T follicular helper cell (primary cell): ENCODE measurements at regions not wholly inside any gene's neighbourhood (a gene's known extent, or its start where the extent isn't known, plus 50 kb on each side); places are given as distances from the start of the nearest gene placed in this dataset.
"Not testable (repeated sequence)": the region's sequence is repeated elsewhere in the genome, so short reads cannot be mapped to it uniquely, and the experiment has no call there.

Experiments used
- DNase-seq: peaks from one replicate; pipeline ENCODE4 v3.0.0-alpha.2; 2020; ENCODE audit warnings: low read depth

DNA sequence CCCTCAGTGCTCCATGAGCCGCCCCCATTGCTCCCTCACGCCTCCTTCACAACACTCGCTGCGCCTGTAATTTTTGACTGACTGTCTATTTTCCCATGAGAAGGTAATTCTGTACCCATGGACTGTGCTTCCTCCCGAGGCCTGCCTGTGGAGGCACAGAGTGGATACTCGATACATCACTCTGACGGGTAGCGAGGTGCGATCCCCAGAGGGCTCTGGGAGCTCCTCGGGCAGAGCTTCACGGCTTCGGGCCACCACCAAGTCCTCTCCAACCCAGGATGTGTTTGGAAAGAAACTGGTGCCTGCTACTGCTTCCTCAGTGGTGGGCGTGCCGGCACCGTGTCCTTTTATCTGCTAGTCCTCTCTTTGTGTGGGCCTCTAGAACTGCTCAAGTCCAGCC is 108.6 kb upstream of the DLG1 start:
- DNase-seq: no peak

DNA sequence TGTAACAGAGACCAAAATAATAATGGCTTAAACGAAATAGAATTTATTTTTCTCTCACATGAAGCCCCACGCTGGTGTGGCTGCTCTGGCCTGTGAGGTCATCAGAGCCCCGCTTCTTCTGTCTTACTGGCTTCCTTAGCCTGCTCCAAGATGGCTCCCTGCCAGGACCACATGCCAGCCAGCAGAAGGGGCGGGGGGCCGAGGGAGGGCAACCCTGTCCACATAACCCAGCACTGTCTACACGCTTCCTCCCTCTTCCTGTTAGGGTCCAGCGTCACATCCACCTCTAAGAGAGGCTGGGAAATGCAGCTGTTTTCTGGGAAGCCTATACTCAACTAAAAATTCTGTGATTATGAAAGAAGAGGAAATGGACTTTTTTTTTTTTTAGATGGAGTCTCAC is 107.9 kb upstream of the DLG1 start:
- no peak for DNase-seq

DNA sequence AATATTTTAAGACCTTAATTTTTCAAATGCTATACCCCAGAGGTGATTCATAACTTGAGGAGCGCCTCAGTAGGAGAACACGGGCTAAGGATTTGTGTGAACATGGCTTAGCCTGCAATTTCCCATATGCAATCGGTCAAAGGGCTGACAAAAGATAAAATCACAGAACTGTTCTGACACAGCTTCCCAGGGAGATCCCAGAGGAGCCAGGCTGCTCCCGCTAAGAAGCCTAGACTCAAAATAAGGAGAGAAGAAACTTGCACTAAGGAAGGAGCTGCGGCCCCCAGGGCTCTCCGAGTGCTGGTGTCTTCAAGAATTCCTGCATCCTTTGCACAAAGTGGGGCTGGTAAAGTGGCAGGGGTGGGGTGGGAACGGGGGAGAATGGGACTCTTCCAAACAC is 106.3 kb upstream of the DLG1 start:
- DNase-seq: no peak

DNA sequence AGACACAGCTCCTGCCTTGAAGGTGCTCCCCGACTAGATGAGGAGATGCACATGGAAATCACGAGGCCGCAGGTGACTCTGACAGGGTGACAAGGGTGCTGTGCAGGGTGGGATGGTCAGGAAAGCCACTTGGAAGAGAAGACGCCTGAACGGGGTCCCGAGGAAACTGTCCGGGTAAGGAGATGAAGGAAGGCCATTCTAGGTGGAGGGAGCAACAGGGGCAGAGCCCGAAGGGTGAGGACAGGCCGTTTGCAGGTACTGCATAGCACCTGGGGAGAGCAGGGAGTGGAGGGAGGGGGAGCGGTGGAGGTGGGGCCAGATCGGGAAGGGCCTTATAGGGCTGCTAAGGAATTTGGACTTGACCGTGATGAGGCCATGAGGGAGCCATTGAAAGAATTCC is 105.6 kb upstream of the DLG1 start:
- DNase-seq: no peak

DNA sequence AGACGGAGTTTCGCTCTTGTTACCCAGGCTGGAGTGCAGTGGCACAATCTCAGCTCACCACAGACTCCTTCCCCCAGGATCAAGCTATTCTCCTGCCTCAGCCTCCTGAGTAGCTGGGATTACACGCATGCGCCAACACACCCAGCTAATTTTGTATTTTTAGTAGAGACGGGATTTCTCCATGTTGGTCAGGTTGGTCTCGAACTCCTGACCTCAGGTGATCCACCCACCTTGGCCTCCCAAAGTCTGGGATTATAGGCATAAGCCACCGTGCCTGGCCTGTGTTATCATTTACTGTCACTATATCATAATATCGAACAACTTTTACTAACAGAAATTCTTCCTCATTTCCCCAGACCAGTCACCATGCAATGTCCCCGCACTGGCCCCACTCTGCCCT is 104.0 kb upstream of the DLG1 start:
- DNase-seq: not testable (repeated sequence)

DNA sequence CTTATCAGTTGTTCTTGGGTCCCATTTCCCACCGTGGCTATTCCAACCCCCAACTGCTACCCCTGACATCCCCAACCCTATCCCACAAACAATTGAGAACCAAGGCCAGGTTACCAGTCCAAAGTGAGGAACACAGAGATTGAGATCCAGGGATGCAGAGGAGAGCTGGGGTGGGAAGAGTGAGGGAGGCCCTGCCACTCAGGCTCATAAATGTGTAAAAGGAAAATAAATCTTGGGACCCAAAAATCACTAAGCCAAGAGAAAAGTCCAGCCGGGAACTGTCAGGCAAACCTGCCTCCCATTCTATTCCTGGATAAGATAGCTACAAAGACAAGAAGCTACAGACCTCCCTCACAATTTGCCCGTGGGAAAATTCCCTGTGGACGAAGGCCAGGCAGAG is 101.1 kb upstream of the DLG1 start:
- no peak for DNase-seq

DNA sequence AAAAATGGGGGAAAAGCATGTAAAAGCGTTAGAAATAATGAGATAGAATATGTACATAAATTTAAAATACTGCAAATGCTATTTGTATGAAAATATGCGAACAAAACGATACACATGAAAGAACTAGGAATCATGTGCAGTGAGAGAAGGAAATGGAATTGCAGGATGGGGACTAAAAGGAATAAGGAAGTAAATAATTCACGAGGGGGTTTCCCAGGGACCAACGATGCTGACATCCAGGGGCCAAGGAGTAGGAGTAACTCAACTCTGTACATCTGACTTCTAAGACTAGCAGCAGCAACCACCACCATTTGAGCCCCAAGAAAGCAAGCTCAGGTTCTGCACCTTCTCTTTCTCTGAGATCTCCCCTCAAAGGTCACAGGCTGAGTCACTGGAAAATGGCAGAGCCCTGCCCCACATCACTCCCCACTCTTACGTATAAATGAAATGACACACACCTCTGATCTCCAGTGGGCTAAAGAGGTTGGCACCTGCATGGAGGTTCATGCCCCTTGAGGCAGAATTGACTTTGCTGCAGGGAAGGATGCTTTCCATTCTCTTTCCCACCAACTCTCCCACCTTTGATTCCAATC is 100.0 kb upstream of the DLG1 start:
- no peak for DNase-seq

DNA sequence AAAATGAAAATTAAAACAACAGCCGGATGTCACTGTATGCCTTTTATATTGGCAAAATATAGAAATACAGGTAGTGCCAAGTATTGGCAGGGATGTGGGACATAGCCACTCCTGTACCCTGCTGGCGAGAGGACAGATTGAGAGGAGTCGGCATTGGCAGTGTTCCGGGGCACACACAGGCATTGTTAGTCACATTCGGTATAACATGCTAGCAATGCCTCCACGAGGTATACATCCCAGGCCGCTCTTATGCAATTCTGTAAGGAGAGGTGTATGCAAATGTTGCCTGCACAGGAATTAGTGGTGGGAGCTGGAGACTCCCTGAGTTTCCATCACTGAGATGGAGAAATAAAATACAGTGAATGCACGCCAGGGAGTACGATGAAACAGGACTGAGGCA is 99.4 kb upstream of the DLG1 start:
- DNase-seq: no peak

DNA sequence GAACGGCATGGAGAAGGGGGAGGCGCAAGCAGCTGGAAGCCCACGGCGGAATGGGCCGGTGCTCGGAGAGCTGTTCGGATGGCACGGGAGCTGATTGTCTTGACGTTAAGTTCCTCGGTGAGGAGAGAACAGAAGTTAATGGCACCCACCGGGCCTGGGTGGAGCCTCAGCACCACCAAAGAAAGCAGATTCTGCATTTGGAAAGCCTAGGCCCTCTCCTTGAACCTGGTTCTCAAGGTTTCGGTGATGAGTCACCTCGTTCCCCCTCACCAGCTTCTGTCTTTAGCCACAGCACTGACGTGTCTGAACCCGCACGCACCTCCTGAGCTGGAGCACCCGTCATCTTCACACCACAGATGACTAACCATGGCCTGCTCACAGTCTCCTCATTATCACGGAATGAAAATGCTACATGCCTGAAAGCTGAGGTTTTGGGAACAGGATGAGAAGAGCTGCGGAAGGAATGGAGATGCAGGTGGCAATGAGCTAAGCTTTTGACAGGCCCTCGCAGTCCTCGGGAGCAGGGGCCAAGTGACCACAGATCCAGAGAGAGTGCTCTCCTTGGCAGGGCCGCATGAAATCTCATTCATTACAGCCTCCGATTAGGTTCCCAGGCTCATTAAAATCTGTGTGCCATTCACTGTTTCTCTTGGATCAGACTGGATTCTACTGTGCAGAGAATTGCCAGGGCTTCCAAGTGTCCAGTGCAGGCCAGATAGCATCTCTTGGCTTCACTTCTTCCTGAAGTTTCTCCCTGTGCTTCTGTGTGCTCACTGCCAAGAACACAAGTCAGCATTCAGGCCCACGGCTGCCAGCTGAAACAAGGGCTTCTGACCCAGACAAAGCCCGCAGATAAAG is 96.3 kb upstream of the DLG1 start:
- no peak for DNase-seq

DNA sequence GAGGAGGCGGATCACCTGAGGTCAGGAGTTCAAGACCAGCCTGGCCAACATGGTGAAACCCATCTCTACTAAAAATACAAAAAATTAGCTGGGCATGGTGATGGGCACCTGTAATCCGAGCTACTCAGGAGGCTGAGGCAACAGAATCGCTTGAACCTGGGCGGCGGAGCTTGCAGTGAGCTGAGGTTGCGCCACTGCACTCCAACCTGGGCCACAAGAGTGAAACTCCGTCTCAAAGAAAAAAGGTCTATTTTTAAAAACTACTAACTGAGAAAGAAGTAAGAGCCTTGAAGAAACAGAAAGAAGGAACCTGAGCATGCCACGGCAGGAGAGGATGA is 95.7 kb upstream of the DLG1 start:
- DNase-seq: not testable (repeated sequence)

DNA sequence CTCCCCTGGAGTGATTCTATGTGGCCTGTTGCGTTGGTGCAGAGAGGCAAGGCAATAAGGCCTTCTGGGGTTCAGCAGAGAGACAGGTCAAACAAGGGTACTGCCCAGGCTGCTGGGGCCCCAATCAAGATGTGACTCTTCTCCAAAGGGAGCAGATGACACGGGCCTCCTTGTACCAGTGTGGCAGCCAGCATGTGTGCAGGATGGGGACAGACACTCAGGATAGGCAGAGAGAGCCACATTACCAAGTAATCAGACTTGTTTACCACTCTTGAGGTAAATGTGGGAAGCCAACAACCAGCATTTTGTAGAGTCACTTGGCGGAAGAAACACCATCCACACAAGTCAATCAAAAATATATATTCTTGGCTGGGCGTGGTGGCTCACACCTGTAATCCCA is 95.3 kb upstream of the DLG1 start:
- DNase-seq: no peak

DNA sequence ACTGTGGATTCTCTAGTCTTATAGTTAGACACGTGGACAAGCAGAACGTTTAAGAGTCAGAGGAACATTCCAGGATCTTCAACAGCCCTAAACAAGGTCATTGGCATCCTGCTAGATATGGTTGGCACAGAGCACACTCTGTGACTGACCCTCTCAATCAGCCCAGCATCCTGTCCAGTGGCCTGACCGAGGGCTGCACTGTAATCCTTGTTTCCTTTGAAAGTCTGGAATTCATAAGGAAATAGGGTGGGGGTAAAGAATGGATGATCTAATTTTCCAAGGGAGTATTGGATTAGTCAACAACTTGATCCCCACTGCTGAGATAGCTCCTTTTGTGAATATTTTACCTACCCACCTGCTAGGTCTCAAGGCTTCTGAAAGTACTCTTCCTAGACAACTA is 94.5 kb upstream of the DLG1 start:
- no peak for DNase-seq

DNA sequence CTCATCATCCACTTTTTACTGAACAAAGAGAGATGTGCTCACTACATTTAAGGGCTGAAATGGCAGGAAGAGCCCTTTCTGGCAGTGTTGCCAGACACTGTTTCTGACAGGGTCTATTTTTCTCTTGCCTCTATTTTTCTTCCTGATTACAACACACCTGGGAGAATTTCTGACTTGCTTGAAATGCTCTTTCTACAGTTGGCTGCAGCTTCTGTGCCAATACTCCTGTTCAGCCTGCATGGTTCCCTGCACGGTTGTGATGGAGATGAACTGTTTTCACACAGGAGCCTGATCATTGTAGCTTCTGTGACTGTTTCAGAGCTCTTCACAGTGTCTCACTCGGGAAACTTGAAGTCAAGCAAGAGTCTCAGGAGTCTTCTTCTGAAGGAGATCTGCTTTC is 83.0 kb upstream of the DLG1 start:
- no peak for DNase-seq

DNA sequence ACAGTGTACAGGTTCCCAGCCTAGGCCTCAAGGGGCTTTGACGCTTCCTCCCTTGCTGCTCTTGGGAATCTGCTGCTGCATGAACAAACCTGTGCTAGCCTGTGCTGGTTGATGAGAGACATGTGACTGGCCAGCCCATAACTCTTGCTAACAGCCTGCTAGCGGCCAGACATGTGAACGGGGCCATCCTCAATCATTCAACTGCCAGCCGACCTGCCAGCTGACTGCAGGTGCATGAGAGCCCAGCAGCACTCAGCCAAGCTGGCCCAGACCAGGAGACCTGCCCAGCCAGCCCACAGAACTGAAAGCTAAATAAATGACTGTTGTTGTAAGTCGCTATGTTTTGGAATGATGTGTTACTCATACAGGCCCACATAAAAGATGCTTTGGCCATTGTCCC is 82.4 kb upstream of the DLG1 start:
- no peak for DNase-seq

DNA sequence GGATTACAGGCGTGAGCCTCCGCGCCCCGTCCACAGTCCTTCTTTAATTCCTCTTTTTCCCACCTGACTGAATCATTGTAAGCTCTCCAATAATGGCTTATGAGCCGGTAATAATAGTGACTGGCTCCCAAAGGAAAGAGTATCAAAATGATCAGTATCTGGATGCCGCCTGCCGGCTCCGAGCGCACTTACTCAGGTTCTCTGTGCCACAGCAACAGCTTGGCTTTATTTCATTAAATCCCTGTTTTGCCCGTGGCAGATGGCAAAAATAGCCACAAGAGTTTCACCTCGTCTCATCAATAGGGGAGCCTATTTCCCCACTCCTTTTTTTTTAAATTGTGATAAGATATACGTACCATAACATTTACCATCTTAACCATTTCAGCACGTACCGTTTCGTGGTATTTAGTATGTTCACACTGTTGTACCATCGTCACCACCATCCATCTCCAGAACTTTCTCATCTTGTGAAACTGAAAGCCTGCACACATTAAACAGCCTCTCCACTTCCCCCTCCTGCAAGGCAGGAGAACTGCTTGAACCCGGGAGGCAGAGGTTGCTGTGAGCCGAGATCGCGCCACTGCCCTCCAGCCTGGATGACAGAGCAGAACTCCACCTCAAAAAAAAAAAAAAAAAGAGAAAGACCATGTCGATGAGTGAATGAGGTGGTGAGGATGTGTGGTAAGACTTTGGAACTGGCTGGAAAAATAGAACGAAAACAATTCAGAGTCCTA is 80.7 kb upstream of the DLG1 start:
- DNase-seq: no peak

DNA sequence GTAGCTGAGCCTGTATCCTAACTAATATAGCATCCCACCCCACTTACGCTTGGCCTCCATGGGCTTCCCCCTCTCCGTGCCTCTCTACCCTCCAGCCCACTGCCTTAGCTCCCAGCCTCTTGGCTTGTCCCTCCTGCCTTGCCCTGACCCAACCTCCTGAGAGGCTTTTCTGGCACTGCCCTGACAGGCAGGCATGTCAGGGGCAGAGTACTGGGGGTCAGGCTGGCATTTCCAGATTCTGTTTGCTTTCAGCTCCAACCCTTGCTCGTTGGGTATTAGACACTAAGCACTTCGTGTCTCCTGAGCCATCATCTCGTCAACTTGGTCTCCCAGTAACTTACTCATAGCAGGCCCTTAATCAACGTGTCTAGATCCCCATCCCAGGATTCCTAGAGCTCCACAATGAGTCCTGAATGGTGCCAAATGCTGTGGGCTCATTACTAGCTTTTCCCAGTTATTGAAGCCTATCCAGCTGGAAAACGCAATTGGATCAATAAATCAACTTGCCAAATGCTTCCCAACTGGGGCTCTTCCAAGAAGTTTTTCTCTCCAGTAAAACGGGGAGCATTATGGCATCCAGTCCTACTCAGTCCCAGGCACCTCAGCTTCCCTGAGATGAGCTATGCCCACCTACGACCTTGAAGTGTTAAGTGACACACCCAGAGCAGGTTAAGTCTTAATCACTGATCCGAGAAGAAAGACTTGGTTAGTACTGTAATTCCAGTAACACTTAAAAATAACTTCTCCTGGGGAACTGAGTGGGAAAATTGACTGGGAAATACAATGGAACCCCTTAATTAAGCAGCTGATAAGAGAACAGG is 78.5 kb upstream of the DLG1 start:
- DNase-seq: no peak

DNA sequence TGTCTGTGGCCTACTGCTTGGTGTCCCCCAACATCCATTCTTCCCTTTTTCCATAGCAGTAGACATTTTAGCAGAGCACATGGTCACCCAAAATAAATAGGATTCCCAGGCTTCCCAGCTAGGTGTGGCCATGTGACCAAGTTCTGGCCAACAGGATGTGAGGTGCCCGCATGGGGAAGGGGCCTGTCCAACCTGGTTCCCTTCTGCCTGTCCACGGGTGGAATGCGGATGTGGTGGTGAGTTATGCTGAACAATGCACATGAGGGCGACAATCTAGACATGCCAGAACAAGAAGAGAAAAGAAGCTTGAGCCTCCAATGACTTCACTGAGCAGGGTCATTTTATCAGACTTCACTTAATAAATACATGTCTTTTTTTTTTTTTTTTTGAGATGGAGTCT is 77.6 kb upstream of the DLG1 start:
- no peak for DNase-seq

DNA sequence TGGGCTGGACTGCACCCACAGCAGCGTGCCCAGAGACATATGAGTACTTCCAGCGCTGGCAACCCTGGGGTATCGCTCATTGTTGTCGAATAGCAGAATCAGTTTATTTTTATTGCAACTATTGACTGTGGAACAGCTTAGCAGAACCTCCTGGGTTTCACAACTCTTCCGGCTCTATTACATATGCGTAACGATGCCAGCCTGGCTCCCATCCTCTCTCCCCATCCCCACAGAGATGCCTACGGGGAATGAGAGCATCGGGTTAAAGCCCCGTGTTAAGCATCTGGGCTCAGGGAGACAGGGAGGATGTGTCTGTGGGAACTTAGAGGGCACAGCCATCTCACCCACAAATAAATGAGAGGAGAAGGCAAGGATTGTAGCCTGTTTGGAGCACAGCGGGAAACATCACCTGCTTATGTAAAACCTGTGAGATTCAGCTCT is 76.6 kb upstream of the DLG1 start:
- no peak for DNase-seq

DNA sequence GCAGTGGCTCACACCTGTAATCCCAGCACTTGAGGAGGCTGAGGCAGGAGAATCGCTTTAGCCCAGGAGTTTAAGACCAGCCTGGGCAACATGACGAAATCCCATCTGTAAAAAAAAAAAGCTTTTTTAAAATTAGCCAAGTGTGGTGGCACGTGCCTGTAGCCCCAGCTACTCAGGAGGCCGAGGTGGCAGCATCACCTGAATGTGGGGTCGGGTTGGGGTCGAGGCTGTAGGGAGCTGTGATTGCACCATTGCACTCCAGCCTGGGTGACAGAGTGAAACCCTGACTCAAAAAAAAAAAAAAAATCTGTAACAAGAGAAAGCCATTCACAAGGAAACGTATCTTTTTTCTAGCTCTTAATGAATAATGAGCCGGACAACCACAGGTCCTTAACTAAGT is 74.7 kb upstream of the DLG1 start:
- no peak for DNase-seq

DNA sequence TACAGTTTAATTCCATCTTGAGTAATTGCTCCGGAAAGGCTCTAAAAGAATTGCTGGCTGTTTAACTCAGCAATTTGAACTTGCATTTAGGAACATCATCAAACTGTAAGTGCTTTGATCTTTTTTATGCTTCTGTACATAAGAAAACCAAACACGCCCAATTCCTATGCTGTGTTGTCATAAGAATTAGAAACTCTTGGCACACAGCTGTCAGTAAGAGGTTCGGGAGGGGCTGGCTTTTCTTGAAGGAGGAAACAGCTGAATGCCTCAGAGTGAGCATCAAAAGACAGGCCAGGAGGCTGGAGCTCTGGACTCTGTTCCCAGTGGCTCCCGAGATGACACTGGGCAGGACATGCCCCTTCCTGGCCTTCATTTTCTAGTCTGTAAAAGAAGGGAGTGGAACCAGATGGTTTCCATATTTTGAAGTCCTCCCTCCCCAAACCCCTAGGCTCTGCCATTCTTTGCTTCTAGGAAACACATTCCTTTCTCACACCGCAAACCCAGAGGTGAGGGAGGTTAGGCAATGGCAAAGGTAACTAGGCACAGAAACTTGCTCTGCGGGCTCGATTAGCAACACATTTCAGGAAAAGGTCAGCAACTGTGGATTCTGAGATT is 73.7 kb upstream of the DLG1 start:
- no peak for DNase-seq

DNA sequence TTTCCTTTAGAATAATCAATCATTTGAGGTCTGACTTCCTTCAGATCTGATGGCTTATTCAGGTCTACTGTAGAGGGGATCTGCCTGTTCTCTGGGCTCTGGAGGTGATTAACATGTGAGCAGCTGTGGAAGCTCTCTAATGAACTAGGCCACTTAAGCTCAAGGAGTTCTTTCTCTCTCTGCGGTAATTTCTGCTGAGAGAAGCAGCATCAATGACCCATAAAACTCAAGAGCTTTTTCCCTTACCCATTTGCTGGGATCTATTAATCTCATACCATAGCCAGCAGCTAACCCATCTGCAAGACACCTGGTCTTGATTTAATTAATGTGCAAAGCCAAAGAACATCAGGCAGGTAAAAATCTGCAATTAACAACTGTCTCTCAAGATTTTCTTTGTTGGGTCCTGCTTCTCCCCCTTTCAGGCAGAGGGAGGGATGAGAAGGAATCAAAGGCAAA is 73.2 kb upstream of the DLG1 start:
- no peak for DNase-seq

DNA sequence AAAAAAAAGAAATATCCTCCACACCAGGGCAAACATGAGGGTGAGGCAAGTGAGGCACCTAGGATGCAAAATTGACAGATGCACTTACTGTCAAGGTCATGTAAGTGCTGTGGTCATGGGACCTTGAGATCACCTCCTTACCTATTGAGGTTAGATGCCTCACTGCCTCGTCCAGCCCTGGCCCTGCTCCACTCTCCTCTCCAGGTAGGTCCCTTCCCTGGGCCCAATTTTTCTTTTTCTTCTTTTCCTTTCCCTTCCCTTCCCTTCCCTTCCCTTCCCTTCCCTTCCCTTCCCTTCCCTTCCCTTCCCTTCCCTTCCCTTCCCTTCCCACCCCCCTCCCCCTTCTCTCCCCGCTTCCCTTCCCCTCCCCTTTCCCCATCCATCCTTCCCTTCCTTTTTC is 71.1 kb upstream of the DLG1 start:
- no peak for DNase-seq
